K562 (cell line): ENCODE measurements at regions not wholly inside any gene's neighbourhood (a gene's known extent, or its start where the extent isn't known, plus 50 kb on each side); places are given as distances from the start of the nearest gene placed in this dataset.

Experiments used
- CBFB ChIP-seq: sonication (generic); formaldehyde crosslinking; IDR thresholded peaks from 2 replicates; pipeline ENCODE4 v1.4.0; 2020; ENCODE audit warnings: mild to moderate bottlenecking, missing genetic modification reagents
- CUX1 ChIP-seq: fragments of 200-800 bp; sonication (Bioruptor generic); IDR thresholded peaks from 2 replicates; pipeline ENCODE4 v1.6.1; 2016; ENCODE audit warnings: missing genetic modification characterization, missing compliant biosample characterization
- DLX4 ChIP-seq: fragments of 250-450 bp; sonication (Bioruptor Pico); IDR thresholded peaks from 2 replicates; pipeline ENCODE4 v1.6.1; 2021; ENCODE audit warnings: mild to moderate bottlenecking
- DPF2 ChIP-seq: fragments of 450-650 bp; IDR thresholded peaks from 2 replicates; pipeline ENCODE4 v1.6.1; 2016
- FOXP1 ChIP-seq: sonication (generic); formaldehyde crosslinking; IDR thresholded peaks from 2 replicates; pipeline ENCODE4 v1.8.0; 2022; ENCODE audit warnings: mild to moderate bottlenecking, missing genetic modification reagents
- GABPB1 ChIP-seq: sonication (generic); formaldehyde crosslinking; IDR thresholded peaks from 2 replicates; pipeline ENCODE4 v1.8.0; 2022; ENCODE audit warnings: mild to moderate bottlenecking, missing genetic modification reagents
- GATA2 ChIP-seq: sonication (generic); formaldehyde crosslinking; IDR thresholded peaks from 2 replicates; pipeline ENCODE4 v1.4.0; 2020; ENCODE audit warnings: mild to moderate bottlenecking, missing genetic modification reagents
- HDAC8 ChIP-seq: fragments of 450-650 bp; IDR thresholded peaks from 2 replicates; pipeline ENCODE4 v1.6.1; 2016; ENCODE audit warnings: mild to moderate bottlenecking, missing genetic modification characterization, moderate library complexity, missing compliant biosample characterization
- HINFP ChIP-seq: fragments of 450-650 bp; conservative IDR thresholded peaks from 2 replicates; pipeline ENCODE4 v1.6.1; 2016; ENCODE audit warnings: missing genetic modification characterization, low read depth, mild to moderate bottlenecking, control low read depth, missing compliant biosample characterization
- HNRNPUL1 ChIP-seq: fragments of 200-400 bp; formaldehyde crosslinking; IDR thresholded peaks from 2 replicates; pipeline ENCODE4 v1.6.1; 2017; ENCODE audit warnings: low read length
- IRF9 ChIP-seq: fragments of 450-650 bp; IDR thresholded peaks from 2 replicates; pipeline ENCODE4 v1.6.1; 2016; ENCODE audit warnings: missing biosample characterization, missing genetic modification characterization
- KLF1 ChIP-seq: fragments of 450-650 bp; IDR thresholded peaks from 2 replicates; pipeline ENCODE4 v1.6.1; 2016; ENCODE audit warnings: missing genetic modification characterization, missing compliant biosample characterization
- MCM2 ChIP-seq: fragments of 450-650 bp; IDR thresholded peaks from 2 replicates; pipeline ENCODE4 v1.6.1; 2017; ENCODE audit warnings: low read depth, mild to moderate bottlenecking
- MYC ChIP-seq, 2 experiments: fragments of 250-450 bp in 1 of 2; sonication (Bioruptor Pico) in 1 of 2; IDR thresholded peaks; 2 replicates each; pipeline versions ENCODE4 v1.5.1 to v1.6.1; 2012 to 2021; ENCODE audit warnings: low read depth in 2 of 2, borderline replicate concordance in 1 of 2, improper control_type of control experiment in 1 of 2, low read length in 1 of 2, mild to moderate bottlenecking in 1 of 2, moderate library complexity in 1 of 2
- NCOA6 ChIP-seq: fragments of 450-650 bp; IDR thresholded peaks from 2 replicates; pipeline ENCODE4 v1.6.1; 2017; ENCODE audit warnings: mild to moderate bottlenecking
- PTRF ChIP-seq: fragments of 450-650 bp; IDR thresholded peaks from 2 replicates; pipeline ENCODE4 v1.6.1; 2016; ENCODE audit warnings: mild to moderate bottlenecking, missing genetic modification characterization, missing compliant biosample characterization
- PTTG1 ChIP-seq: fragments of 450-650 bp; IDR thresholded peaks from 2 replicates; pipeline ENCODE4 v1.6.1; 2016; ENCODE audit warnings: low read depth, mild to moderate bottlenecking, missing genetic modification characterization, missing compliant biosample characterization
- YY1 ChIP-seq, 3 experiments: IDR thresholded peaks; 2 replicates each; pipeline ENCODE4 v1.6.1; 2011; ENCODE audit warnings: low read length in 2 of 3, mild to moderate bottlenecking in 2 of 3, moderate library complexity in 2 of 3, borderline replicate concordance in 1 of 3, control low read depth in 1 of 3, low read depth in 1 of 3; ENCODE audit not compliant: insufficient read depth in 3 of 3, insufficient replicate concordance in 2 of 3, control insufficient read depth in 1 of 3, insufficient read length in 1 of 3; ENCODE audit errors: extremely low read depth in 1 of 3
- ZBTB7A ChIP-seq: IDR thresholded peaks from 2 replicates; pipeline ENCODE4 v1.6.1; 2011; ENCODE audit warnings: low read depth, mild to moderate bottlenecking, low read length, moderate library complexity, borderline replicate concordance; ENCODE audit not compliant: control insufficient read depth
- ZNF316 ChIP-seq: fragments of 450-650 bp; IDR thresholded peaks from 2 replicates; pipeline ENCODE4 v1.6.1; 2016

GRCh38 chr1:30134466-30135217, 588.7 kb downstream of the MATN1 start (continued):
- TF ChIP-seq YY1 (IDR thresholded peaks at IDR 0.05; ENCODE audit: borderline replicate concordance in 1 of 3, control insufficient read depth in 1 of 3, extremely low read depth in 1 of 3, insufficient read depth in 3 of 3, insufficient read length in 1 of 3, insufficient replicate concordance in 2 of 3, low read depth in 1 of 3, low read length in 2 of 3) (no peak), HNRNPUL1 (no peak), CUX1 (no peak), HINFP (tag) (no peak), FOXP1 (no peak), DLX4 (no peak), PTRF (tag) (no peak), PTTG1 (tag) (no peak), GATA2 (CRISPR knock-in tag) (peak; percentile 72; the same call in 1 of the 2 replicates), GABPB1 (CRISPR knock-in tag) (no peak), CBFB (CRISPR knock-in tag) (no peak), NCOA6 (no peak), MCM2 (no peak), DPF2 (peak; percentile 49; the same call in 1 of the 2 replicates), ZNF316 (no peak), HDAC8 (tag) (no peak), MYC (IDR thresholded peaks at IDR 0.05; ENCODE audit: low read depth, low read length) (no peak), MYC (CRISPR knock-in tag; IDR thresholded peaks at IDR 0.05; ENCODE audit: borderline replicate concordance, low read depth) (no peak), ZBTB7A (no peak), KLF1 (tag) (no peak), IRF9 (tag) (no peak)
